ENCODE measurements at regions not wholly inside any gene's neighbourhood (a gene's known extent, or its start where the extent isn't known, plus 50 kb on each side); places are given as distances from the start of the nearest gene placed in this dataset.

- TF ChIP-seq, protein P1, sequence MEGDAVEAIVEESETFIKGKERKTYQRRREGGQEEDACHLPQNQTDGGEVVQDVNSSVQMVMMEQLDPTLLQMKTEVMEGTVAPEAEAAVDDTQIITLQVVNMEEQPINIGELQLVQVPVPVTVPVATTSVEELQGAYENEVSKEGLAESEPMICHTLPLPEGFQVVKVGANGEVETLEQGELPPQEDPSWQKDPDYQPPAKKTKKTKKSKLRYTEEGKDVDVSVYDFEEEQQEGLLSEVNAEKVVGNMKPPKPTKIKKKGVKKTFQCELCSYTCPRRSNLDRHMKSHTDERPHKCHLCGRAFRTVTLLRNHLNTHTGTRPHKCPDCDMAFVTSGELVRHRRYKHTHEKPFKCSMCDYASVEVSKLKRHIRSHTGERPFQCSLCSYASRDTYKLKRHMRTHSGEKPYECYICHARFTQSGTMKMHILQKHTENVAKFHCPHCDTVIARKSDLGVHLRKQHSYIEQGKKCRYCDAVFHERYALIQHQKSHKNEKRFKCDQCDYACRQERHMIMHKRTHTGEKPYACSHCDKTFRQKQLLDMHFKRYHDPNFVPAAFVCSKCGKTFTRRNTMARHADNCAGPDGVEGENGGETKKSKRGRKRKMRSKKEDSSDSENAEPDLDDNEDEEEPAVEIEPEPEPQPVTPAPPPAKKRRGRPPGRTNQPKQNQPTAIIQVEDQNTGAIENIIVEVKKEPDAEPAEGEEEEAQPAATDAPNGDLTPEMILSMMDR (conservative IDR thresholded peaks at IDR 0.05; ENCODE audit: low read length), result no peak
- TF ChIP-seq EZH2phosphoT487 (IDR thresholded peaks at IDR 0.05; ENCODE audit: borderline replicate concordance), result no peak
Measured at GRCh38 chr13:21884299-21884909, 213.5 kb downstream of the FGF9 start.
